HG03139 (cell line): ENCODE measurements at regions not wholly inside any gene's neighbourhood (a gene's known extent, or its start where the extent isn't known, plus 50 kb on each side); places are given as distances from the start of the nearest gene placed in this dataset.

Experiments
- ATAC-seq: cut with Tn5 transposase; IDR thresholded peaks from one replicate; pipeline ENCODE4 v1.9.1; 2021; ENCODE audit not compliant: unreplicated experiment

GRCh38 chr3:111472556-111472955 is 69.4 kb upstream of the CD96 start:
- no peak for ATAC-seq

- ATAC-seq: no peak
Measured at GRCh38 chr3:111473550-111473949, 68.4 kb upstream of the CD96 start.

DNA sequence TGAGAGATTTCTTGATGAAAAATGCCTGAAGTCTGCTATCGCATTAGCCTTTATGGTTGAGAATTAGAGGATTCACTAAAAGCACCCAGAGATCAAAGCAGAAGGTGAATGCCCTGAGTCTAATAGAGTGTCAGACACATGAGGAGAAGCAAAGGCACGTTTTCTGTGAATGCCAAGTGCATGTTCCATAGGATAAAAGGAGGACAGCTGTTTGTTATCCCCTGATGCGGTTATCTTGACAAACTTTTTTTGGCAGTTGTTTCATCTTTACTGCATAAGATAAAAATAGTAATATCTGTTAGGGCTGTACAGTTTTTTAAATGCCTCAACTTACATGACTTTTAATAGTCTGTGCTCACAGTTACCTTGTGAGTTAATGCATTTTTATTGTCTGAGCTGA is 65.3 kb upstream of the CD96 start:
- ATAC-seq: no peak

- no peak for ATAC-seq
Measured at GRCh38 chr3:111480091-111480490, 61.9 kb upstream of the CD96 start.

- no peak for ATAC-seq
Measured at GRCh38 chr3:111481551-111481950, 60.4 kb upstream of the CD96 start.

GRCh38 chr3:111482574-111482973 is 59.4 kb upstream of the CD96 start:
- ATAC-seq: no peak

DNA sequence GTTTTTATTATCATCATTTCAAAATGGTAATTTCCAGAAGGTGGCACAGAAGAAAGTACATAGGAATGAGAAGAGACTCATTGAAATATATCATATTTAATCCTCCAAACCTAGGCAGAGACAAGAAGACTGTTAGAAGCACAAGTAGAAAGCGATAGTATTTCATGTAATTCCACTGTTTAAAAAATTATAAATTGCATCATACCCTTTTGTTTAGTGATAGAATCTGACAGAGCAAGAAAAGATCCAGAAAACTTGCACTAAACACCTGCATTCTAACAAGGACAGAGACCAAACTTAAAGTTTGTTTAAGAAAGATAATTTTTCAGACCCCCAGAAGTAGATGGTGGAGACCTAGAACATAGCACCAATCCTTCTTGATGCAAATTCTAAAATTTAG is 56.9 kb upstream of the CD96 start:
- no peak for ATAC-seq
